BE2C (cell line): ENCODE measurements at regions not wholly inside any gene's neighbourhood (a gene's known extent, or its start where the extent isn't known, plus 50 kb on each side); places are given as distances from the start of the nearest gene placed in this dataset.
"Not testable (repeated sequence)": the region's sequence is repeated elsewhere in the genome, so short reads cannot be mapped to it uniquely, and the experiment has no call there.

ENCODE experiments used
- DNase-seq: peaks from one replicate; pipeline ENCODE4 v3.0.0-alpha.2; 2020
- H3K27me3 ChIP-seq: fragments of 250-450 bp; sonication (Bioruptor Pico); 2 replicates; pipeline ENCODE4 v1.5.1; 2020; ENCODE audit warnings: mild to moderate bottlenecking
- H3K36me3 ChIP-seq: fragments of 250-450 bp; sonication (Bioruptor Pico); 2 replicates; pipeline ENCODE4 v1.5.1; 2020; ENCODE audit warnings: mild to moderate bottlenecking
- H3K4me1 ChIP-seq: fragments of 250-450 bp; sonication (Bioruptor Pico); 2 replicates; pipeline ENCODE4 v1.5.1; 2020
- H3K4me3 ChIP-seq: 2 replicates; pipeline ENCODE4 v1.5.1; 2011; ENCODE audit warnings: low read depth, low read length
- H3K9me3 ChIP-seq: fragments of 250-450 bp; sonication (Bioruptor Pico); 2 replicates; pipeline ENCODE4 v1.5.1; 2020
- TF ChIP-seq, protein P1 (sequence below): IDR thresholded peaks from 2 replicates; pipeline ENCODE4 v1.5.1; 2012; ENCODE audit warnings: mild to moderate bottlenecking, low read depth, low read length

DNA sequence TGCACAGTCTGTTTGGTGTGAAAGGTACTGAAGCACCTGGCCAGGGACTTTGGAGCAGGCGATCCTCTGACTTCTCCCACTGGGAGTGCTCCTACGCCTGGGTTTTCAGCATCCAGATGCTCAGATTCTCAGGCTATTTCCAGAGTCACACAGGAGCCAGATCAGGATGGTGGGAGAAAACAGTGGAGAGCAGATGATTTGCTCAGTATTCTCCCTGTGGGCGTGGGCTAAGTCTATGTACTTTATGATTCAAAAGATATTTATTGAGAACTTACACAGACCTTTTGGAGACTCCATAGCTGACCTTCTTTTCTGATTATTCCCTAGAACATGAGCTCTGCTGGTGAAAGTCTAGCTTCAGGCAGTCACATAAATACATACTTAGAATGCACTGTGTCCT, 134.6 kb downstream of the TENT5C start:
- no peak for DNase-seq
- TF ChIP-seq, protein P1, sequence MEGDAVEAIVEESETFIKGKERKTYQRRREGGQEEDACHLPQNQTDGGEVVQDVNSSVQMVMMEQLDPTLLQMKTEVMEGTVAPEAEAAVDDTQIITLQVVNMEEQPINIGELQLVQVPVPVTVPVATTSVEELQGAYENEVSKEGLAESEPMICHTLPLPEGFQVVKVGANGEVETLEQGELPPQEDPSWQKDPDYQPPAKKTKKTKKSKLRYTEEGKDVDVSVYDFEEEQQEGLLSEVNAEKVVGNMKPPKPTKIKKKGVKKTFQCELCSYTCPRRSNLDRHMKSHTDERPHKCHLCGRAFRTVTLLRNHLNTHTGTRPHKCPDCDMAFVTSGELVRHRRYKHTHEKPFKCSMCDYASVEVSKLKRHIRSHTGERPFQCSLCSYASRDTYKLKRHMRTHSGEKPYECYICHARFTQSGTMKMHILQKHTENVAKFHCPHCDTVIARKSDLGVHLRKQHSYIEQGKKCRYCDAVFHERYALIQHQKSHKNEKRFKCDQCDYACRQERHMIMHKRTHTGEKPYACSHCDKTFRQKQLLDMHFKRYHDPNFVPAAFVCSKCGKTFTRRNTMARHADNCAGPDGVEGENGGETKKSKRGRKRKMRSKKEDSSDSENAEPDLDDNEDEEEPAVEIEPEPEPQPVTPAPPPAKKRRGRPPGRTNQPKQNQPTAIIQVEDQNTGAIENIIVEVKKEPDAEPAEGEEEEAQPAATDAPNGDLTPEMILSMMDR = no peak
- H3K36me3 ChIP-seq = no peaks in the 10 kb centered on the region
- no peaks in the 10 kb centered on the region; the same call in 1 of the 2 replicates for H3K27me3 ChIP-seq
- H3K9me3 ChIP-seq = no peaks in the 10 kb centered on the region
- H3K4me3 ChIP-seq = no peak overlapping the region
- H3K4me1 ChIP-seq = no peaks in the 10 kb centered on the region

GRCh38 chr1:117746565-117746964, 140.7 kb downstream of the TENT5C start:
- H3K9me3 ChIP-seq, DNase-seq, H3K27me3 ChIP-seq, H3K4me1 ChIP-seq, H3K4me3 ChIP-seq, H3K36me3 ChIP-seq: not testable (repeated sequence)

DNA sequence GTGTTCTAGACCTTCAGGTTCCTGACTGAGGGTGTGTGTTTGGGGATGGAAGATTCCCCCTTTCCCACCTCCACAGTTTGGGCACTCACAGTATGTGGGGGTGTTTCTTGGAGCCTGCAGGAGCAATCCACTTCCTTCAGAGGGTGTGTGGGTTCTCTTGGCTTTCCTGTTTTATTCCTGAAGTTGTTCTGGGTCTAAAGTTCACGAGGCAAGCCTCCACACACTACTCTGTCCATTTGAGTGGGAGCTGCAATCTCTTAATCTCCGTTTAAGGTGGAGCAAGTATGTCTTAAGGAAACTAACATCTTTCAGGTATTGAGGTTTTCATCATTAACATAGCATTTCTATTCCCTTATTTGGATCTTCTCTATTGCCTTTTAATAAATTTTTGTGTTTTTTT, 141.8 kb downstream of the TENT5C start:
- no peak for DNase-seq
- no peaks in the 10 kb centered on the region for H3K36me3 ChIP-seq
- H3K4me3 ChIP-seq = no peak overlapping the region
- H3K27me3 ChIP-seq = no peaks in the 10 kb centered on the region; the same call in 1 of the 2 replicates
- no peaks in the 10 kb centered on the region for H3K4me1 ChIP-seq
- TF ChIP-seq, protein P1 = no peak
- no peaks in the 10 kb centered on the region for H3K9me3 ChIP-seq

DNA sequence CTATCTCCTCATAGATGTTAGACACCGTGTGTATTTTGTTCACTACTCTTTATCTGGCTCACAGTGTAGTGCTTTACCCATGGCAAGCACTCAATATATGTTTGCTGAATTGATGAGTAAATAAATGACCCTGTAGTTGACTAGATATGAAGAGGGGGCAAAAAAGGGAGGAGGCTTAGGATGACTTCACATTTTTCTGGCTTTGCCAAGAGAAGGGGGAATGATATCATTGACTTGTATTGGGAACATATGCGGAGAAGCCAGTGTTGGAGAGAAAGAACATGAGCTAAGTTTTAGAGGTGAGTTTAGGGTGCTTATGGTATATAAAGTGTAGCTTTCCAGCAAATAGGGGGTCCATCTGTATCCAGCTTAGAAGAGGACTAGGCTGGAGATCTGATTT, 145.5 kb downstream of the TENT5C start:
- TF ChIP-seq, protein P1 = no peak
- no peaks in the 10 kb centered on the region for H3K36me3 ChIP-seq
- DNase-seq = no peak
- no peak overlapping the region for H3K4me3 ChIP-seq
- H3K27me3 ChIP-seq = no peaks in the 10 kb centered on the region
- no peaks in the 10 kb centered on the region for H3K9me3 ChIP-seq
- no peaks in the 10 kb centered on the region for H3K4me1 ChIP-seq

- DNase-seq = no peak
- H3K4me3 ChIP-seq = no peak overlapping the region
- H3K4me1 ChIP-seq = no peaks in the 10 kb centered on the region
- no peaks in the 10 kb centered on the region for H3K27me3 ChIP-seq
- no peaks in the 10 kb centered on the region for H3K36me3 ChIP-seq
- H3K9me3 ChIP-seq = no peaks in the 10 kb centered on the region
- TF ChIP-seq, protein P1 = no peak
Measured at GRCh38 chr1:117752661-117753060, 146.8 kb downstream of the TENT5C start.

GRCh38 chr1:117753232-117753631, 147.4 kb downstream of the TENT5C start:
- DNase-seq = no peak
- Histone ChIP-seq H3K4me1 (no peaks in the 10 kb centered on the region), H3K9me3 (no peaks in the 10 kb centered on the region), H3K27me3 (no peaks in the 10 kb centered on the region), H3K36me3 (no peaks in the 10 kb centered on the region), H3K4me3 (no peak overlapping the region)
- TF ChIP-seq, protein P1 = no peak

DNA sequence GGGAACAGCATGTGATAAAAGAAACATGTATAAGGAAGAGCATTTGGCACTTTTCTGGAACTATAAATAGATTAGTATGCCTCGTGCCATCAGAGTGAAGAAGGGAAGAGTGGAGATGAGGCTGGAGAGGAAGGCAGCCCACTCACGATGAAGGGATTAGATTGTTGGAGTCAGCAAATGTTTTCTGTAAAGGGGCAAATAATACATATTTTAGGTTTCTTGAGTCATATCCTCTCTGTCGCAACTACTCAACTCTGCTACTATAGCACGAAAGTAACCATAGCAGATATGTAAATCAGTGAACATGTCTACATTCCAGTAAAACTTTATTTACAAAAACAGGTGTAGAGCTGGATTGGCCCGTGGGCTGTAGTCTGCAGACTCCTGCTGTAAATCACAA, 147.8 kb downstream of the TENT5C start:
- DNase-seq = no peak
- no peak overlapping the region; the same call in 1 of the 2 replicates for H3K4me3 ChIP-seq
- no peaks in the 10 kb centered on the region for H3K36me3 ChIP-seq
- TF ChIP-seq, protein P1 = no peak
- H3K27me3 ChIP-seq = no peaks in the 10 kb centered on the region
- no peaks in the 10 kb centered on the region for H3K4me1 ChIP-seq
- H3K9me3 ChIP-seq = no peaks in the 10 kb centered on the region
